COLO668 (cell line): ENCODE measurements at regions not wholly inside any gene's neighbourhood (a gene's known extent, or its start where the extent isn't known, plus 50 kb on each side); places are given as distances from the start of the nearest gene placed in this dataset.

Experiments
- DNase-seq: peaks from one replicate; lab custom pipeline; 2025; ENCODE audit not compliant: unreplicated experiment; lab: John Stamatoyannopoulos, UW

DNA sequence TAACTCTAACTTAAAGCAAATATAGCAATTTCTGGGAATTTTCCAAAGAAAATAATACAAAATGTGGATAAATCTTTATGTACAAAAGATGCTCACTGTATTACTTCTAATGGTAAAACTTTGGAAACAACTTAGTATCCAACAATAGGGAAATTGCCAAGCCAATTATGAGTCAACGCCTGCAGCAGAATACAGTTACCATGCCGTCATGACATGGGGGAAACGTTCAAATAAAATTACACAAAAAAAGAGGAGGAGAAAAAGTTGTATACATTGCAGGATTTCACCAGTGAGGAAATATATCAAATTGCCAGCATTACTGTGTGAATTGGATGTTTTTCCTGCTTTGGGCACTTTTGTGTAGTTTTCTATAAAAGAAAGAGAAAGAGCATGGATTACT, 469.6 kb downstream of the SOX9 start:
- DNase-seq, result no peak

DNA sequence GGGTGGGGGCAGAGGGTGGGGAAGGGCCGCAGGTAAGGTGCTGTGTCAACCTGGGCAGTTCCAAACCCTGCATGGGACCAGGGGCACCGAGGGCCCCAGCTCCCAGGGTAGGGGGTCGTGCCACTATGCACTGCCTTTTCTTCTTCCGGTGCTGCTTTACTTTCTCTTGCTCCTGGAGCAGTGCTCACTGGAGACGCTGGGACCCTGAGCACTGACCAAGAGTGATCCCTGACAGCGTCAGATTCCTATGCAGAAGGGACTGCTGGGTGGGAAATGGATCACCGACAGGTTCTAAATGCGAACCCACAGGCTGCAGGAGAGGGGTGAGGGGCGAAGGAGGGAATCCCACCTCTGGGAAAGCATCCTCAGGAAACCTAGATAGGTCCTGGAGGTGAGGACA, 470.1 kb downstream of the SOX9 start:
- DNase-seq, result no peak

DNA sequence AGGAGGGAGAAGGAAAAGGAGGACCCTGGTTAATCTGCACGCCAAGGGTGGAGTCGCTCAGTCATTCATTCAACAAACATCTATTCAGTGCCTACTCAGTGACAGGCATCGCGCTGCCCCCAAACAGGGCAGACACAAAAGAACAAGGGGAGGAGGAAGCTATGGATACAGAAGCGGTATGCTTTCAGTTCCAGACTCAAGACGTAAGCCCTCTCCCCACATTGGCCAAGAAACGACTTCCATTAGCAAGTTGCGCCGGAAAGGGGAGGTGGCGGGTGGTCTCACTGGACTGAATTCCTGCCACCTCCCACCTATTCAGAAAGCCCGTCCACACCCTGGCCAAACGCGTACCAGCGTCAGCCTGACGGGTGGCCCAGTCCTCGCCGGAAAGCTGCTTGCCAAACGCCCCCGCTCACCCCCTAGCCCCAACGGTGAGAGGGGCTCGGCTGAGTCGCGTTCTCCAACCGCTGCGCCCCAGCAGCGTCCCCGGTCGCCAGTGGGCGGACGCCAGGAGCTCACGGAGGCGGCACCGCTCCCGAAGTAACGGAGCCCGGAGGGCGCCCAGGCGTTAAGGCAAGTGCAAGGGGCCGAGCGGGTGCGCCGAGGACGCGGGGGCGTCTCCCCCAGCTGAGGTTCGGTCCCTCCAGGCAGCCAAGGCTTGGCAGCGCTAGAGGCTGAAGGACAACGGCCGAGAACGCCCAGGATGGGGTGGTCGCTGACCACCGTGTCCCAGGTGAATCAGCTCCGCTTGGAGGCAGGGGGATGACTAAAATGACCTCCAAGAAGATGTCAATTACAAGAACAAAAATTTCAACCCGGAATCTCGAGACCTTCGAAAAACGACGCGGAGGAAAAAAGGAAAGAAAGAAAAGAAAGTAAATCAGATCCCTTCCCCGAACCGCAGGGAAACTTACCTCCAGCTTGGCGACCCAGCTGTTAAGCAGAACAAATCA, 470.7 kb downstream of the SOX9 start:
- DNase-seq, result peak; percentile 55

DNA sequence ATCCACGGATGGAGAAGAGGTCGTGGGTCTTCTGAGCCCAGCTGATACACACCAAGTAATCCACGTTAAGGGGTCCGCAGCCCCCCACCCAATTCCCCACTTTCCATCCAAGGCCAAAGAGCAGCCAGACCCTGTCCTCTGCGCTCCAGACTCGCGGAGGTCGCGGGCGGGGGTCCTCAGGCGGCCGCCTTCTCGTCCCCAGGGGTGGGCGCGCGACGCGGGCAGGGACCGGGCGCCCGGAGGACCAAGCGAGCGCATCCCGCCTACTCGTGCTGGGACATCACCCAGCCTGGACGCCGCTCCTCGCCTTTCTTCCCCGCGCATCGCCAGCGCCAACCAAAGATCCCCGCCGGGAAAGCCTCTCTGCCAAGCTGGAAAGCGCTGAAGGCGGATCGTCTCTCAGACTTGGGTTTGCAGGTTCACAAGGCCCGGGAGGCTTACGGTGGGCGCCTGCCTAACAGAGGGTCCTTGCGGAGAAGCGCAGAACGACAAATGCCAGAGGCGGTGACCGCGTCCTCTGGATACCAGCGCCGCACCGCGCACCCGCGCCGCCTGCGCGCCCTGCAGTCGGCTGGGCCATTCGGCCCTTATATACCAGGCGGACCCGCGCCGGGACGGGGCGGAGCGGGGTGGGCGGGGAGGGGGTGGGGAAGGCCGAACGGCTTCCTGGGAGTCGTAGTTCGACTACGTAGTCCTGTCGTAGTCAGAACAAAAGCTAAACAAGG, 471.6 kb downstream of the SOX9 start:
- DNase-seq, result peak; percentile 84

DNA sequence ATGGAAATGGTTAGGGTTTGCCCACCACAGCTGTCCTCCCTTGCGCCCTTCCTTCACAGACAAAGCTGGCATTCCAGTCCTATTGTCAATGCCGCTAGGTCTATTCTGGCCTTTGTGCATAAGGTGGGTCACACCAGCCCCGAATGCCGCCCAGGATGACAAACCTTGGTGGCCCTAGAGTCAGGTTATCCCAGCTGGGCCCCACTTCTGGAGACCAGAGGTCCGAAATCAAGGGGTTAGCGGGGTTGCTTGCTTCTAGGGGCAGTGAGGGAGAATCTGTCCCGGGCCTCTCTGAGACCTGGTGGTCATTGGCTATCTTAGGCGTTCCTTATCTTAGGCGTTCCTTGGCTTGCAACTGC, 472.1 kb downstream of the SOX9 start:
- DNase-seq, result no peak

DNA sequence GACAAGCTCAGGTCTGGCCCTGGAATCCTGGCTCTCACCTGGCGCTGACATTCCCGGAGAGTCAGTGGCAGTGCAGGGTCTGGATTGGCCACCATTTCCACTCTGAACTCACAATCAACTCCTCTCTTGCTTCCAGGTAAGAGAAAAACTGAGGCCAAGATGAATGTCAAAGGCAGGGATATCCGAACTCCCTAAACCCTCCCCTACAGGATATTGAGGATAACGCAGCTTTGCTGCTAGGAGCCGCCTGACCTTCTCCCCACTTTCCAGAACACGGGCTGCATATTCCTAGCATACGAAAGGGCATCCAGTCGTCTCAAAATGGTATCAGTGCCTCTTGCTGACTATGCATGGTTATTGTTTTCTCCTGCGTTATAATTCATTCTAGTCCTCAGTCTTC, 473.4 kb downstream of the SOX9 start:
- no peak for DNase-seq
